ENCODE measurements at regions not wholly inside any gene's neighbourhood (a gene's known extent, or its start where the extent isn't known, plus 50 kb on each side); places are given as distances from the start of the nearest gene placed in this dataset.

GRCh38 chr9:6109986-6110385, 94.6 kb upstream of the RANBP6 start:
- no peak for TF ChIP-seq CTCF (conservative IDR thresholded peaks at IDR 0.05; ENCODE audit: low read length)
- no peak for TF ChIP-seq EZH2phosphoT487 (IDR thresholded peaks at IDR 0.05; ENCODE audit: borderline replicate concordance, low read depth, low read length)
